Endothelial cell of umbilical vein (primary cell): ENCODE measurements at regions not wholly inside any gene's neighbourhood (a gene's known extent, or its start where the extent isn't known, plus 50 kb on each side); places are given as distances from the start of the nearest gene placed in this dataset.

Experiments used
- EZH2 ChIP-seq: IDR thresholded peaks from 2 replicates; pipeline ENCODE4 v1.6.1; 2012; ENCODE audit warnings: borderline replicate concordance, low read depth, mild to moderate bottlenecking, moderate library complexity, low read length, inconsistent platforms; ENCODE audit not compliant: severe bottlenecking
- GATA2 ChIP-seq: IDR thresholded peaks from 2 replicates; pipeline ENCODE4 v1.7.0; 2011; ENCODE audit warnings: low read depth, mild to moderate bottlenecking, moderate library complexity, mixed read lengths, low read length; ENCODE audit not compliant: insufficient read length, insufficient read depth
- MYC ChIP-seq: IDR thresholded peaks from one replicate; pipeline ENCODE4 v1.6.1; 2011; ENCODE audit warnings: mild to moderate bottlenecking, low read depth, low read length
- POLR2A ChIP-seq: IDR thresholded peaks from 2 replicates; pipeline ENCODE4 v1.6.1; 2012; ENCODE audit warnings: low read depth, mild to moderate bottlenecking, control low read depth, low read length
- POLR2AphosphoS5 ChIP-seq: IDR thresholded peaks from 2 replicates; pipeline ENCODE4 v1.6.1; 2012; ENCODE audit warnings: low read depth, mild to moderate bottlenecking, control low read depth, low read length, moderate library complexity; ENCODE audit not compliant: insufficient read depth
- TF ChIP-seq, protein P1 (sequence below), 2 donors: IDR thresholded peaks; 1 replicate in 1 of 2; 2 replicates in 1 of 2; pipeline ENCODE4 v1.5.1; 2011; ENCODE audit warnings: low read length in 2 of 2, mild to moderate bottlenecking in 2 of 2, moderate library complexity in 2 of 2, control low read depth in 1 of 2, inconsistent platforms in 1 of 2, low read depth in 1 of 2; ENCODE audit not compliant: insufficient read depth in 1 of 2; ENCODE audit errors: extremely low read depth in 1 of 2
- TF ChIP-seq, protein P2 (sequence below): IDR thresholded peaks from 2 replicates; pipeline ENCODE4 v1.6.1; 2011; ENCODE audit not compliant: insufficient read depth, insufficient read length

DNA sequence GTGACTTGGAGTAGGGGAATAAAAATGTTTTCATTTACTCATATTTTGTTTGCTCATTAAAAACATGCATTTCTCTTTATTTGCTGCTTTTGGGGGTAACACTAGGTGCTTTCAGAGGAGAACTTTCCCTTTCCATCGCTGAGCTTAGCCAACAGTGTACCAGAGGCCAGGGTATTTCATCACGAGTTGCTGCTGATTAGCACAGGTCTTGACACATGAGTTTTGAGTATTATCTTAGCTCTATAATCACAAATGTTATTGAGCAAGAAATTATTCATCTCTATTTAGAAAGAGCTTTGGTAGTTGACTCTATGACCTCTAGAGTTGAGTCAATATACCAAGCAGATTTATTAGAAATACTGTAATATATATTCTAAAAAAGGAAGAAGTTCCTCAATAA is 375.9 kb downstream of the NXPH1 start:
- TF ChIP-seq, protein P1, sequence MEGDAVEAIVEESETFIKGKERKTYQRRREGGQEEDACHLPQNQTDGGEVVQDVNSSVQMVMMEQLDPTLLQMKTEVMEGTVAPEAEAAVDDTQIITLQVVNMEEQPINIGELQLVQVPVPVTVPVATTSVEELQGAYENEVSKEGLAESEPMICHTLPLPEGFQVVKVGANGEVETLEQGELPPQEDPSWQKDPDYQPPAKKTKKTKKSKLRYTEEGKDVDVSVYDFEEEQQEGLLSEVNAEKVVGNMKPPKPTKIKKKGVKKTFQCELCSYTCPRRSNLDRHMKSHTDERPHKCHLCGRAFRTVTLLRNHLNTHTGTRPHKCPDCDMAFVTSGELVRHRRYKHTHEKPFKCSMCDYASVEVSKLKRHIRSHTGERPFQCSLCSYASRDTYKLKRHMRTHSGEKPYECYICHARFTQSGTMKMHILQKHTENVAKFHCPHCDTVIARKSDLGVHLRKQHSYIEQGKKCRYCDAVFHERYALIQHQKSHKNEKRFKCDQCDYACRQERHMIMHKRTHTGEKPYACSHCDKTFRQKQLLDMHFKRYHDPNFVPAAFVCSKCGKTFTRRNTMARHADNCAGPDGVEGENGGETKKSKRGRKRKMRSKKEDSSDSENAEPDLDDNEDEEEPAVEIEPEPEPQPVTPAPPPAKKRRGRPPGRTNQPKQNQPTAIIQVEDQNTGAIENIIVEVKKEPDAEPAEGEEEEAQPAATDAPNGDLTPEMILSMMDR (IDR thresholded peaks at IDR 0.05; ENCODE audit: extremely low read depth in 1 of 2, insufficient read depth in 1 of 2, low read depth in 1 of 2, low read length in 2 of 2) = no peak
- no peak for TF ChIP-seq POLR2AphosphoS5
- TF ChIP-seq EZH2 = no peak
- TF ChIP-seq, protein P2, sequence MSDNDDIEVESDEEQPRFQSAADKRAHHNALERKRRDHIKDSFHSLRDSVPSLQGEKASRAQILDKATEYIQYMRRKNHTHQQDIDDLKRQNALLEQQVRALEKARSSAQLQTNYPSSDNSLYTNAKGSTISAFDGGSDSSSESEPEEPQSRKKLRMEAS = no peak
- no peak for TF ChIP-seq POLR2A
- no peak for TF ChIP-seq GATA2
- TF ChIP-seq MYC = no peak
